OCI-LY1 (cell line): ENCODE measurements at regions not wholly inside any gene's neighbourhood (a gene's known extent, or its start where the extent isn't known, plus 50 kb on each side); places are given as distances from the start of the nearest gene placed in this dataset.

Source experiments
- CTCF ChIP-seq: fragments of 200-600 bp; sonication (generic), shearing (Covaris generic); IDR thresholded peaks from 2 replicates; pipeline ENCODE4 v1.5.1; 2017; ENCODE audit warnings: mild to moderate bottlenecking, antibody characterized with exemption, low read length, moderate library complexity, mixed read lengths
- EZH2 ChIP-seq: fragments of 200-600 bp; sonication (generic), shearing (Covaris generic); IDR thresholded peaks from 2 replicates; pipeline ENCODE4 v1.8.0; 2017; ENCODE audit warnings: borderline replicate concordance, mixed run types, mild to moderate bottlenecking, antibody characterized with exemption, low read length, moderate library complexity, mixed read lengths

GRCh38 chrX:79557212-79557611, 190.1 kb upstream of the ITM2A start:
- TF ChIP-seq CTCF, result no peak
- no peak for TF ChIP-seq EZH2
